ENCODE measurements at regions not wholly inside any gene's neighbourhood (a gene's known extent, or its start where the extent isn't known, plus 50 kb on each side); places are given as distances from the start of the nearest gene placed in this dataset.

DNA sequence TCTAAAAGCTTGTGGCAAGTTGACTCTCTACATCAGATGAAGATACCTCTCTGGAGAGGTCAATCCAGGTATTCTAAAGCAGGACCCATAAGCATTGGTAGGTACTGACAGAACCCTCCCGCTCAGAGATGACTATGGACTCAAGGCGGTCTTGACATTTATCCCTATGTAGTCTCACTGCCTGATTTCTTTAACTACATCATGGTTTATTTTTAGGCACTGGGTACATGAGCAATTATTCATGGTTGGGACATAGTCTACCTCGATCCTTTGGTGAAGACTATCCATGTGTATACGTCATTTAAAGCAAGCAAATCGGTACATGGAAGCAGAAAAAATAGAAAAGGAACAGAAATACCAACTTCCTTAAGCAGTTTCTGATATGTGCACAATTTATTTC is 136.2 kb upstream of the TAB2 start:
- TF ChIP-seq POLR2A (IDR thresholded peaks at IDR 0.05), result no peak
- TF ChIP-seq, protein P1, sequence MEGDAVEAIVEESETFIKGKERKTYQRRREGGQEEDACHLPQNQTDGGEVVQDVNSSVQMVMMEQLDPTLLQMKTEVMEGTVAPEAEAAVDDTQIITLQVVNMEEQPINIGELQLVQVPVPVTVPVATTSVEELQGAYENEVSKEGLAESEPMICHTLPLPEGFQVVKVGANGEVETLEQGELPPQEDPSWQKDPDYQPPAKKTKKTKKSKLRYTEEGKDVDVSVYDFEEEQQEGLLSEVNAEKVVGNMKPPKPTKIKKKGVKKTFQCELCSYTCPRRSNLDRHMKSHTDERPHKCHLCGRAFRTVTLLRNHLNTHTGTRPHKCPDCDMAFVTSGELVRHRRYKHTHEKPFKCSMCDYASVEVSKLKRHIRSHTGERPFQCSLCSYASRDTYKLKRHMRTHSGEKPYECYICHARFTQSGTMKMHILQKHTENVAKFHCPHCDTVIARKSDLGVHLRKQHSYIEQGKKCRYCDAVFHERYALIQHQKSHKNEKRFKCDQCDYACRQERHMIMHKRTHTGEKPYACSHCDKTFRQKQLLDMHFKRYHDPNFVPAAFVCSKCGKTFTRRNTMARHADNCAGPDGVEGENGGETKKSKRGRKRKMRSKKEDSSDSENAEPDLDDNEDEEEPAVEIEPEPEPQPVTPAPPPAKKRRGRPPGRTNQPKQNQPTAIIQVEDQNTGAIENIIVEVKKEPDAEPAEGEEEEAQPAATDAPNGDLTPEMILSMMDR (IDR thresholded peaks at IDR 0.05), result no peak

All from adrenal gland (tissue), 5 donors.